Esophagus squamous epithelium (tissue), 4 donors: ENCODE measurements at regions not wholly inside any gene's neighbourhood (a gene's known extent, or its start where the extent isn't known, plus 50 kb on each side); places are given as distances from the start of the nearest gene placed in this dataset.

Experiments used
- CTCF ChIP-seq, 6 experiments: fragments of 450-650 bp in 4 of 6; fragments of 200-600 bp in 2 of 6; sonication (generic) in 2 of 6; IDR thresholded peaks; one replicate each; pipeline ENCODE4 v1.5.1; 2016 to 2019; ENCODE audit warnings: antibody characterized with exemption in 6 of 6, mild to moderate bottlenecking in 4 of 6, moderate library complexity in 4 of 6
- POLR2A ChIP-seq, 4 donors: fragments of 450-650 bp; IDR thresholded peaks; one replicate each; pipeline ENCODE4 v1.6.1; 2017; ENCODE audit warnings: antibody characterized with exemption in 4 of 4, mild to moderate bottlenecking in 4 of 4, moderate library complexity in 3 of 4

GRCh38 chr7:12161146-12161545 is 49.9 kb upstream of the TMEM106B start:
- no peak for TF ChIP-seq CTCF (IDR thresholded peaks at IDR 0.05)
- TF ChIP-seq POLR2A (IDR thresholded peaks at IDR 0.05), result no peak
